ENCODE measurements at regions not wholly inside any gene's neighbourhood (a gene's known extent, or its start where the extent isn't known, plus 50 kb on each side); places are given as distances from the start of the nearest gene placed in this dataset.

GRCh38 chr13:34833562-34834182 is 108.4 kb upstream of the NBEA start:
- TF ChIP-seq CTCF (IDR thresholded peaks at IDR 0.05) (no peak), POLR2A (IDR thresholded peaks at IDR 0.05) (no peak)
